Esophagus muscularis mucosa (tissue), 4 donors: ENCODE measurements at regions not wholly inside any gene's neighbourhood (a gene's known extent, or its start where the extent isn't known, plus 50 kb on each side); places are given as distances from the start of the nearest gene placed in this dataset.

Source experiments
- EP300 ChIP-seq: sonication (generic); formaldehyde crosslinking; IDR thresholded peaks from one replicate; pipeline ENCODE4 v1.6.1; 2017; ENCODE audit warnings: antibody characterized with exemption
- POLR2A ChIP-seq: fragments of 450-650 bp; IDR thresholded peaks from one replicate; pipeline ENCODE4 v1.6.1; 2017; ENCODE audit warnings: antibody characterized with exemption, moderate library complexity, mild to moderate bottlenecking, low read depth
- POLR2AphosphoS5 ChIP-seq, 2 donors: sonication (generic); formaldehyde crosslinking; IDR thresholded peaks; one replicate each; pipeline ENCODE4 v1.6.1; 2017; ENCODE audit warnings: antibody characterized with exemption in 2 of 2
- TF ChIP-seq, protein P1 (sequence below), 3 experiments: fragments of 200-600 bp in 2 of 3; fragments of 450-650 bp in 1 of 3; sonication (generic) in 2 of 3; IDR thresholded peaks; one replicate each; pipeline ENCODE4 v1.5.1; 2017 to 2019; ENCODE audit warnings: antibody characterized with exemption in 3 of 3, mild to moderate bottlenecking in 2 of 3, moderate library complexity in 1 of 3

DNA sequence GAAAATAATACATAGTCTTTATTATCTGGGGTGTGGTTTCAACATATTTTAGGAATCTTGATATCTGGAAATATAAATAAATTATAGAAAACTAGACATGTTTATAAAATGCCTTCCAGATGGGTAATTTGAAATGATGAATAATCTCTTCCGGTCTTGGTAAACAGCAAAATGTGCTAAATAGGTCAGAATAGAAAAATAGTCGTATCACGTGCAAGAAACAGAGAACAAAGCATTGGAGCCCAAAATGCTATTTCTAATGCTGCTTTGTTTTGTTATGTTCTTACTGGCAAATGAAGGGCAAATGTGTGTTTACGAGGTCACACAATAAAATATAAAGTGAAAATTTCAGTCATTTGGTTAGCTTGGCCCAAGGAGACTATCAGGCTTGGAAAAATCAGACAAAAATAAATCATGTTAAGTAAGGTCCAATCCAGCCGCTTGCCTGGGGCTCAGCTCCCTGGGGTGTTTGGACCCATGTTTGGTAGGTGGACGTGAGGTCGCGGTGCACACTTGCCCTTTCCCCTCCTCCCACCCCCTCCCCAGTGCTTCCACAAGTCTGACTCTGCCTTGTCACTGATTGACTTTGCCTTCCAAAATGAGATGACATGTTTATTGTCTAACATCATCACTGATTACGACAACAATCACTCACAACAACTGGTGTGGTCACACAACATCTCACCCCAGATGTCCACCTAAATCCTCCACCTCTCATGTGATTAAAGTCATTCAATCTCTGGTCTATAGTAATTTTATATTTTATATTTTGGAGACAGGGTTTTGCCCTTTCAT is 56.0 kb downstream of the RIN2 start:
- TF ChIP-seq, protein P1, sequence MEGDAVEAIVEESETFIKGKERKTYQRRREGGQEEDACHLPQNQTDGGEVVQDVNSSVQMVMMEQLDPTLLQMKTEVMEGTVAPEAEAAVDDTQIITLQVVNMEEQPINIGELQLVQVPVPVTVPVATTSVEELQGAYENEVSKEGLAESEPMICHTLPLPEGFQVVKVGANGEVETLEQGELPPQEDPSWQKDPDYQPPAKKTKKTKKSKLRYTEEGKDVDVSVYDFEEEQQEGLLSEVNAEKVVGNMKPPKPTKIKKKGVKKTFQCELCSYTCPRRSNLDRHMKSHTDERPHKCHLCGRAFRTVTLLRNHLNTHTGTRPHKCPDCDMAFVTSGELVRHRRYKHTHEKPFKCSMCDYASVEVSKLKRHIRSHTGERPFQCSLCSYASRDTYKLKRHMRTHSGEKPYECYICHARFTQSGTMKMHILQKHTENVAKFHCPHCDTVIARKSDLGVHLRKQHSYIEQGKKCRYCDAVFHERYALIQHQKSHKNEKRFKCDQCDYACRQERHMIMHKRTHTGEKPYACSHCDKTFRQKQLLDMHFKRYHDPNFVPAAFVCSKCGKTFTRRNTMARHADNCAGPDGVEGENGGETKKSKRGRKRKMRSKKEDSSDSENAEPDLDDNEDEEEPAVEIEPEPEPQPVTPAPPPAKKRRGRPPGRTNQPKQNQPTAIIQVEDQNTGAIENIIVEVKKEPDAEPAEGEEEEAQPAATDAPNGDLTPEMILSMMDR (IDR thresholded peaks at IDR 0.05), result no peak
- no peak for TF ChIP-seq POLR2A
- TF ChIP-seq POLR2AphosphoS5 (IDR thresholded peaks at IDR 0.05), result no peak
- no peak for TF ChIP-seq EP300
